Nephron (organoid): ENCODE measurements at regions not wholly inside any gene's neighbourhood (a gene's known extent, or its start where the extent isn't known, plus 50 kb on each side); places are given as distances from the start of the nearest gene placed in this dataset.

Experiments used
- H3K27ac Mint-ChIP-seq, 3 experiments: 2 replicates each; pipeline ENCODE4 v1.8.0; 2020; ENCODE audit warnings: mixed read lengths in 3 of 3, mild to moderate bottlenecking in 2 of 3, moderate library complexity in 1 of 3
- H3K27me3 Mint-ChIP-seq: 2 replicates; pipeline ENCODE4 v1.8.0; 2021; ENCODE audit warnings: low read depth, mild to moderate bottlenecking, moderate library complexity, mixed read lengths
- H3K36me3 Mint-ChIP-seq: 2 replicates; pipeline ENCODE4 v1.8.0; 2020; ENCODE audit warnings: low read depth, mixed read lengths
- H3K4me1 Mint-ChIP-seq: 2 replicates; pipeline ENCODE4 v1.8.0; 2020; ENCODE audit warnings: mixed read lengths
- H3K4me3 Mint-ChIP-seq, 3 experiments: 2 replicates each; pipeline ENCODE4 v1.8.0; 2020; ENCODE audit warnings: mild to moderate bottlenecking in 3 of 3, mixed read lengths in 3 of 3, moderate library complexity in 2 of 3
- H3K9me3 Mint-ChIP-seq: 2 replicates; pipeline ENCODE4 v1.8.0; 2020; ENCODE audit warnings: mixed read lengths
- CTCF ChIP-seq, 3 experiments: fragments of 200-600 bp; sonication (generic); IDR thresholded peaks; one replicate each; pipeline ENCODE4 v1.5.0; 2021; ENCODE audit warnings: antibody characterized with exemption in 3 of 3; ENCODE audit not compliant: unreplicated experiment in 3 of 3

- Mint-ChIP-seq H3K9me3 (no peaks in the 10 kb centered on the region), H3K36me3 (no peaks in the 10 kb centered on the region), H3K27me3 (peaks cover 21% of the 10 kb centered on the region), H3K4me3 (peak overlapping the region in 1 of 3 experiments; percentile 24), H3K27ac (peak overlapping the region; percentile 65 to 73 (median 73)), H3K4me1 (peaks cover 47% of the 10 kb centered on the region)
- TF ChIP-seq CTCF (IDR thresholded peaks at IDR 0.05; ENCODE audit: unreplicated experiment in 3 of 3): no peak
These were observed 350.9 kb downstream of the FOXL1 start for GRCh38 chr16:86929057-86929871.

- H3K4me1 Mint-ChIP-seq: peaks cover 46% of the 10 kb centered on the region
- peak overlapping the region in 2 of 3 experiments; percentile 73 for H3K27ac Mint-ChIP-seq
- H3K36me3 Mint-ChIP-seq: no peaks in the 10 kb centered on the region
- H3K9me3 Mint-ChIP-seq: no peaks in the 10 kb centered on the region
- H3K4me3 Mint-ChIP-seq: no peak overlapping the region
- no peak for TF ChIP-seq CTCF (IDR thresholded peaks at IDR 0.05; ENCODE audit: unreplicated experiment in 3 of 3)
- H3K27me3 Mint-ChIP-seq: peaks cover 21% of the 10 kb centered on the region
These were observed 351.7 kb downstream of the FOXL1 start for GRCh38 chr16:86930001-86930400.

- H3K4me1 Mint-ChIP-seq: peaks cover 46% of the 10 kb centered on the region
These were observed 352.5 kb downstream of the FOXL1 start for GRCh38 chr16:86930663-86931373.

GRCh38 chr16:86931410-86931941 lies 353.1 kb downstream of the FOXL1 start:
- H3K4me1 Mint-ChIP-seq: peaks cover 40% of the 10 kb centered on the region
- no peak overlapping the region for H3K4me3 Mint-ChIP-seq
- no peaks in the 10 kb centered on the region for H3K36me3 Mint-ChIP-seq
- TF ChIP-seq CTCF (IDR thresholded peaks at IDR 0.05; ENCODE audit: unreplicated experiment in 3 of 3): no peak
- H3K9me3 Mint-ChIP-seq: peaks cover 3% of the 10 kb centered on the region
- peaks cover 23% of the 10 kb centered on the region for H3K27me3 Mint-ChIP-seq
- H3K27ac Mint-ChIP-seq: no peak overlapping the region

More at GRCh38 chr16:86930663-86931373, 352.5 kb downstream of the FOXL1 start:
- no peak for TF ChIP-seq CTCF (IDR thresholded peaks at IDR 0.05; ENCODE audit: unreplicated experiment in 3 of 3)
- Mint-ChIP-seq H3K36me3 (no peaks in the 10 kb centered on the region), H3K4me3 (no peak overlapping the region), H3K27ac (peak overlapping the region in 2 of 3 experiments; percentile 47 to 49), H3K27me3 (peaks cover 23% of the 10 kb centered on the region), H3K9me3 (peaks cover 2% of the 10 kb centered on the region)

GRCh38 chr16:86932130-86932982 lies 354.0 kb downstream of the FOXL1 start:
- Mint-ChIP-seq H3K9me3 (peaks cover 5% of the 10 kb centered on the region), H3K4me1 (peaks cover 35% of the 10 kb centered on the region), H3K27ac (no peak overlapping the region), H3K27me3 (peaks cover 23% of the 10 kb centered on the region), H3K4me3 (no peak overlapping the region), H3K36me3 (no peaks in the 10 kb centered on the region)
- no peak for TF ChIP-seq CTCF (IDR thresholded peaks at IDR 0.05; ENCODE audit: unreplicated experiment in 3 of 3)
